Smooth muscle cell (in vitro differentiated cells): ENCODE measurements at regions not wholly inside any gene's neighbourhood (a gene's known extent, or its start where the extent isn't known, plus 50 kb on each side); places are given as distances from the start of the nearest gene placed in this dataset.

Experiments
- DNase-seq: peaks from one replicate; lab custom pipeline; 2025; ENCODE audit not compliant: unreplicated experiment; lab: John Stamatoyannopoulos, UW
- H2AFZ ChIP-seq: fragments of 200-600 bp; sonication (generic); 2 replicates; pipeline ENCODE4 v1.6.0; 2016; ENCODE audit warnings: antibody characterized with exemption, low read depth, mild to moderate bottlenecking
- H3F3A ChIP-seq: fragments of 200-600 bp; sonication (generic); 2 replicates; pipeline ENCODE4 v1.6.0; 2017; ENCODE audit warnings: antibody characterized with exemption, low read depth
- H3K27ac ChIP-seq: fragments of 200-600 bp; sonication (generic); 2 replicates; pipeline ENCODE4 v1.5.1; 2016; ENCODE audit warnings: low read depth, mild to moderate bottlenecking
- H3K27me3 ChIP-seq: fragments of 200-600 bp; sonication (generic); 2 replicates; pipeline ENCODE4 v1.6.1; 2016; ENCODE audit warnings: low read depth, mild to moderate bottlenecking
- H3K36me3 ChIP-seq: fragments of 200-600 bp; sonication (generic); 2 replicates; pipeline ENCODE4 v1.5.1; 2016; ENCODE audit warnings: low read depth
- H3K4me1 ChIP-seq: fragments of 200-600 bp; sonication (generic); 2 replicates; pipeline ENCODE4 v1.5.1; 2016; ENCODE audit warnings: low read depth
- H3K4me2 ChIP-seq: fragments of 200-600 bp; sonication (generic); 2 replicates; pipeline ENCODE4 v1.6.0; 2016; ENCODE audit warnings: mild to moderate bottlenecking
- H3K4me3 ChIP-seq: fragments of 200-600 bp; sonication (generic); 2 replicates; pipeline ENCODE4 v1.5.1; 2016; ENCODE audit warnings: mild to moderate bottlenecking
- H3K79me2 ChIP-seq: fragments of 200-600 bp; sonication (generic); 2 replicates; pipeline ENCODE4 v1.6.0; 2016; ENCODE audit warnings: low read depth, mild to moderate bottlenecking
- H3K9ac ChIP-seq: fragments of 200-600 bp; sonication (generic); 2 replicates; pipeline ENCODE4 v1.6.0; 2016; ENCODE audit warnings: low read depth
- H3K9me3 ChIP-seq: fragments of 200-600 bp; sonication (generic); replicated peaks from 2 replicates; pipeline ENCODE4 v1.5.1; 2016; ENCODE audit warnings: low read depth
- H4K20me1 ChIP-seq: fragments of 200-600 bp; sonication (generic); 2 replicates; pipeline ENCODE4 v1.6.0; 2016; ENCODE audit warnings: low read depth
- whole genome bisulfite sequencing: methylation state at CpG from one replicate; pipeline ENCODE4 v1.1.7; 2016; ENCODE audit warnings: low lambda C conversion rate; 5-methylcytosine and 5-hydroxymethylcytosine counted together
- TF ChIP-seq, protein P1 (sequence below): fragments of 200-600 bp; sonication (generic); IDR thresholded peaks from 2 replicates; pipeline ENCODE4 v1.5.1; 2017; ENCODE audit warnings: borderline replicate concordance, mild to moderate bottlenecking, antibody characterized with exemption; ENCODE audit not compliant: insufficient read depth, poor library complexity, severe bottlenecking

DNA sequence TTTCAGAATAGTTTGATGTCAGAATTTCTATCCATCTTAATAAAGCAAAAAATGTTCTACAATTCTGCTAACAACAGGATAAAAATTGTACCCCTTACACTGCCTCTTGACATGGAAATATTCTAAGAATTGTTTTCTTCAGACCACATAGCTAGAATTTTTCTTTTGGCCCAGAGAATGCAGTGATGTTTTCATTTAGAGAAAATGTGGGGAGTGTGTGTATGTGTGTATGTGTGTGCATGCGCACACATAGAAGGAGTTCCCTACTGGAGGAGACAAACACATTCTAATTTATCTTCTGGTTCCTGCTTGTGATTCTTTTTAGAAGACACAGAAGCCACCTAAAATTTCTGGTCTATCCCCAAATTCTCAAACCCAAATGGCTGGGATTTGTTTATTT, 1145.7 kb downstream of the VRK1 start:
- Histone ChIP-seq H3K4me1 (no peaks in the 10 kb centered on the region), H3K36me3 (no peaks in the 10 kb centered on the region), H2AFZ (no peak overlapping the region), H3K79me2 (no peaks in the 10 kb centered on the region), H3K27me3 (no peaks in the 10 kb centered on the region), H3K9ac (no peak overlapping the region), H4K20me1 (no peaks in the 10 kb centered on the region), H3K27ac (no peak overlapping the region), H3K9me3 (no peaks in the 10 kb centered on the region), H3K4me2 (no peak overlapping the region), H3K4me3 (no peak overlapping the region), H3F3A (no peaks in the 10 kb centered on the region)
- TF ChIP-seq, protein P1, sequence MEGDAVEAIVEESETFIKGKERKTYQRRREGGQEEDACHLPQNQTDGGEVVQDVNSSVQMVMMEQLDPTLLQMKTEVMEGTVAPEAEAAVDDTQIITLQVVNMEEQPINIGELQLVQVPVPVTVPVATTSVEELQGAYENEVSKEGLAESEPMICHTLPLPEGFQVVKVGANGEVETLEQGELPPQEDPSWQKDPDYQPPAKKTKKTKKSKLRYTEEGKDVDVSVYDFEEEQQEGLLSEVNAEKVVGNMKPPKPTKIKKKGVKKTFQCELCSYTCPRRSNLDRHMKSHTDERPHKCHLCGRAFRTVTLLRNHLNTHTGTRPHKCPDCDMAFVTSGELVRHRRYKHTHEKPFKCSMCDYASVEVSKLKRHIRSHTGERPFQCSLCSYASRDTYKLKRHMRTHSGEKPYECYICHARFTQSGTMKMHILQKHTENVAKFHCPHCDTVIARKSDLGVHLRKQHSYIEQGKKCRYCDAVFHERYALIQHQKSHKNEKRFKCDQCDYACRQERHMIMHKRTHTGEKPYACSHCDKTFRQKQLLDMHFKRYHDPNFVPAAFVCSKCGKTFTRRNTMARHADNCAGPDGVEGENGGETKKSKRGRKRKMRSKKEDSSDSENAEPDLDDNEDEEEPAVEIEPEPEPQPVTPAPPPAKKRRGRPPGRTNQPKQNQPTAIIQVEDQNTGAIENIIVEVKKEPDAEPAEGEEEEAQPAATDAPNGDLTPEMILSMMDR = no peak
- DNase-seq = no peak
- 0% methylated on average over 1 of the region's 1 CpG for WGBS

DNA sequence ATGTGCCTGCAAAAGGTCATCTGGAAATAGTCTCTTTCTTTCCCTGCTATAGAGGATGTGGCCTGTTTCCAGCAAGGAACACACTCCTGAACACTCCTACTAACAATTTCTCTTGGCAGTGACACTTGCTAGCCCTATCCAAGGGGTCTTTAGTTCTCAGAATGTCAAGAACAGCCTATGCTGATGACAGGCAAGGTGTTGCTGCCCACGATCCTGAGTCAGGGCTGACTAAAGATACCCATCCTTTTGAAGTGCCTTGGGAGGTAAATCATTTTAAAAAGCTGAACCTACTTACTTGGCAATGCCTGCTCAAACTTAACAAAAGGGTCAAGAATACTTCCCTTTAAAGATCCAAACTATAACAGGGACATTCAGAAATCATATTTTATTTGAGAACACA, 1146.4 kb downstream of the VRK1 start:
- Histone ChIP-seq H2AFZ (no peak overlapping the region), H3K36me3 (no peaks in the 10 kb centered on the region), H3K9ac (no peak overlapping the region), H4K20me1 (no peaks in the 10 kb centered on the region), H3F3A (no peaks in the 10 kb centered on the region), H3K9me3 (no peaks in the 10 kb centered on the region), H3K27ac (no peak overlapping the region), H3K27me3 (no peaks in the 10 kb centered on the region), H3K4me1 (no peaks in the 10 kb centered on the region), H3K4me2 (no peak overlapping the region), H3K4me3 (no peak overlapping the region), H3K79me2 (no peaks in the 10 kb centered on the region)
- TF ChIP-seq, protein P1 = no peak
- WGBS = 67% methylated on average over 1 of the region's 1 CpG
- DNase-seq = no peak

DNA sequence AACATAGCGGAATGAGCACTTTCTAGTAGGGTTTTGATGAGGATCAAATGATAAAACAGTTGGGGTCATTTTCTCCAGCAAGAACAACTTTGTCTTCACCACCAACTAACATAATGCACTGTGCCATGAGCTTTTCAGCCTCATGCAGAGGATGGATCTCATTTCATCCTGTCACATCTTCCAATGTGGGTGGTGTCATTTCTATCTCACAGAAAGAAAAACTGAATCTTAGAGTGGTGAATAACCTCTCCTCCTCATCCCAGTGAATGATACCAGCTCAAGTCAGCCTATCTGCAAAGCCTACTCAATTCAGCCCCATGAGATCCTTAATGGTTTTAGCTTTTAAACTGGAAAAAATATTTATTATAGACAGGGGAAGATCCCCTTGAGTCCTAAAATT, 1147.2 kb downstream of the VRK1 start:
- 80% methylated on average over 1 of the region's 1 CpG for WGBS
- Histone ChIP-seq H3K27ac (no peak overlapping the region), H2AFZ (no peak overlapping the region), H3K9me3 (no peaks in the 10 kb centered on the region), H3K4me2 (no peak overlapping the region), H3K36me3 (no peaks in the 10 kb centered on the region), H4K20me1 (no peaks in the 10 kb centered on the region), H3K27me3 (no peaks in the 10 kb centered on the region), H3K4me1 (no peaks in the 10 kb centered on the region), H3K4me3 (no peak overlapping the region), H3K79me2 (no peaks in the 10 kb centered on the region), H3F3A (no peaks in the 10 kb centered on the region), H3K9ac (no peak overlapping the region)
- no peak for DNase-seq
- TF ChIP-seq, protein P1 = no peak

DNA sequence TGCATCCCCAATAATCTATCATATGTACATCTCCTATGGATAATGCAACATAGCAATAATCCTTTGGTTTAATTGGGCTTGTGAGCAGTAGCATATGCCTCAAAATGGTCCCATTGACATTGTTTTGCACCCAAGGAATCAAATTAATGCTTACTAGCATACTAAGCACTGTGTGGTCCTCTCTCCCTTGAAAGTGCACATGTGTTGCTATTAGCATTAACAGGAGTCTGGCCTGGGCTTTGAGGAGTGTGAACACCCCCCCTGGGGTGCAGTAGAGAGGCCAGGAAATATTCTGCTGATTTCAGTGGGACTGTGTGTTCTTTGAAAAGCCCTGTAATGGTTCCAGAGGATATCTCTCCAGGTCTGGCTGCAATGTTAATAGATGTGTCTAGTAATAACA, 1148.4 kb downstream of the VRK1 start:
- H3K9me3 ChIP-seq = no peaks in the 10 kb centered on the region
- H3K27me3 ChIP-seq = no peaks in the 10 kb centered on the region
- H3K79me2 ChIP-seq = no peaks in the 10 kb centered on the region
- no peaks in the 10 kb centered on the region for H3K36me3 ChIP-seq
- H2AFZ ChIP-seq = no peak overlapping the region
- H3K4me2 ChIP-seq = no peak overlapping the region
- no peak overlapping the region for H3K9ac ChIP-seq
- no peaks in the 10 kb centered on the region for H3K4me1 ChIP-seq
- no peak overlapping the region for H3K4me3 ChIP-seq
- H3K27ac ChIP-seq = no peak overlapping the region
- H3F3A ChIP-seq = no peaks in the 10 kb centered on the region
- no peak for DNase-seq
- TF ChIP-seq, protein P1 = no peak
- no peaks in the 10 kb centered on the region for H4K20me1 ChIP-seq
